K562 (cell line): ENCODE measurements at regions not wholly inside any gene's neighbourhood (a gene's known extent, or its start where the extent isn't known, plus 50 kb on each side); places are given as distances from the start of the nearest gene placed in this dataset.

Experiments used
- ASH1L ChIP-seq: fragments of 450-650 bp; IDR thresholded peaks from 2 replicates; pipeline ENCODE4 v1.6.1; 2018; ENCODE audit warnings: borderline replicate concordance, mild to moderate bottlenecking, low read depth; ENCODE audit not compliant: partially characterized antibody
- DPF2 ChIP-seq: fragments of 450-650 bp; IDR thresholded peaks from 2 replicates; pipeline ENCODE4 v1.6.1; 2016
- EHMT2 ChIP-seq: fragments of 450-650 bp; IDR thresholded peaks from 2 replicates; pipeline ENCODE4 v1.6.1; 2018; ENCODE audit warnings: antibody characterized with exemption
- FOXJ2 ChIP-seq: fragments of 200-800 bp; sonication (Bioruptor generic); IDR thresholded peaks from 2 replicates; pipeline ENCODE4 v1.6.1; 2016; ENCODE audit warnings: missing genetic modification characterization, missing compliant biosample characterization
- JUN ChIP-seq, 2 experiments: sonication (generic) in 1 of 2; formaldehyde crosslinking in 1 of 2; IDR thresholded peaks; 2 replicates each; pipeline versions ENCODE4 v1.6.1 to v1.8.0; 2012 to 2022; ENCODE audit warnings: borderline replicate concordance in 2 of 2, mild to moderate bottlenecking in 2 of 2, improper control_type of control experiment in 1 of 2, low read depth in 1 of 2, low read length in 1 of 2, missing genetic modification reagents in 1 of 2
- KLF1 ChIP-seq: fragments of 450-650 bp; IDR thresholded peaks from 2 replicates; pipeline ENCODE4 v1.6.1; 2016; ENCODE audit warnings: missing genetic modification characterization, missing compliant biosample characterization
- NCOR1 ChIP-seq: fragments of 450-650 bp; IDR thresholded peaks from 2 replicates; pipeline ENCODE4 v1.6.1; 2016; ENCODE audit warnings: mild to moderate bottlenecking, moderate library complexity
- NFXL1 ChIP-seq: fragments of 450-650 bp; formaldehyde crosslinking; IDR thresholded peaks from 2 replicates; pipeline ENCODE4 v1.4.0; 2021; ENCODE audit warnings: mild to moderate bottlenecking
- RAD51 ChIP-seq: fragments of 450-650 bp; IDR thresholded peaks from 2 replicates; pipeline ENCODE4 v1.7.1; 2016; ENCODE audit warnings: low read depth, mild to moderate bottlenecking, borderline replicate concordance
- RBM25 ChIP-seq: fragments of 200-400 bp; formaldehyde crosslinking; IDR thresholded peaks from 2 replicates; pipeline ENCODE4 v1.6.1; 2018; ENCODE audit warnings: low read length, low read depth, moderate library complexity; ENCODE audit not compliant: severe bottlenecking
- TAF15 ChIP-seq: fragments of 200-400 bp; formaldehyde crosslinking; IDR thresholded peaks from 2 replicates; pipeline ENCODE4 v1.6.1; 2017; ENCODE audit warnings: mild to moderate bottlenecking, low read depth, low read length, moderate library complexity
- TEAD2 ChIP-seq: fragments of 450-650 bp; IDR thresholded peaks from 2 replicates; pipeline ENCODE4 v1.6.1; 2016; ENCODE audit warnings: missing genetic modification characterization, control low read depth, missing compliant biosample characterization
- TEAD4 ChIP-seq, 2 experiments: sonication (generic) in 1 of 2; formaldehyde crosslinking in 1 of 2; IDR thresholded peaks; 2 replicates each; pipeline versions ENCODE4 v1.6.1 to v1.8.0; 2012 to 2022; ENCODE audit warnings: borderline replicate concordance in 1 of 2, inconsistent platforms in 1 of 2, low read length in 1 of 2, mild to moderate bottlenecking in 1 of 2, missing genetic modification reagents in 1 of 2
- ZNF184 ChIP-seq: sonication (generic); formaldehyde crosslinking; IDR thresholded peaks from 2 replicates; pipeline ENCODE4 v1.5.0; 2020; ENCODE audit warnings: missing genetic modification reagents
- ZNF24 ChIP-seq: fragments of 450-650 bp; IDR thresholded peaks from 2 replicates; pipeline ENCODE4 v1.6.1; 2016
- ZNF780A ChIP-seq: fragments of 250-450 bp; sonication (Bioruptor Pico); IDR thresholded peaks from 2 replicates; pipeline ENCODE4 v1.5.0; 2021; ENCODE audit warnings: mild to moderate bottlenecking
- TF ChIP-seq, protein P1 (sequence below): fragments of 450-650 bp; IDR thresholded peaks from 2 replicates; pipeline ENCODE4 v1.7.1; 2018; ENCODE audit warnings: mild to moderate bottlenecking, low read depth; ENCODE audit not compliant: partially characterized antibody
- TF ChIP-seq, protein P2 (sequence below): sonication (generic); formaldehyde crosslinking; IDR thresholded peaks from 2 replicates; pipeline ENCODE4 v1.9.0; 2022; ENCODE audit warnings: mild to moderate bottlenecking, missing genetic modification reagents
- TF ChIP-seq, protein P3 (sequence below): sonication (generic); formaldehyde crosslinking; IDR thresholded peaks from 2 replicates; pipeline ENCODE4 v1.8.1; 2023; ENCODE audit warnings: mild to moderate bottlenecking, missing genetic modification reagents
- TF ChIP-seq, protein P4 (sequence below): fragments of 450-650 bp; formaldehyde crosslinking; IDR thresholded peaks from 2 replicates; pipeline ENCODE4 v1.4.0; 2022; ENCODE audit warnings: missing genetic modification characterization

DNA sequence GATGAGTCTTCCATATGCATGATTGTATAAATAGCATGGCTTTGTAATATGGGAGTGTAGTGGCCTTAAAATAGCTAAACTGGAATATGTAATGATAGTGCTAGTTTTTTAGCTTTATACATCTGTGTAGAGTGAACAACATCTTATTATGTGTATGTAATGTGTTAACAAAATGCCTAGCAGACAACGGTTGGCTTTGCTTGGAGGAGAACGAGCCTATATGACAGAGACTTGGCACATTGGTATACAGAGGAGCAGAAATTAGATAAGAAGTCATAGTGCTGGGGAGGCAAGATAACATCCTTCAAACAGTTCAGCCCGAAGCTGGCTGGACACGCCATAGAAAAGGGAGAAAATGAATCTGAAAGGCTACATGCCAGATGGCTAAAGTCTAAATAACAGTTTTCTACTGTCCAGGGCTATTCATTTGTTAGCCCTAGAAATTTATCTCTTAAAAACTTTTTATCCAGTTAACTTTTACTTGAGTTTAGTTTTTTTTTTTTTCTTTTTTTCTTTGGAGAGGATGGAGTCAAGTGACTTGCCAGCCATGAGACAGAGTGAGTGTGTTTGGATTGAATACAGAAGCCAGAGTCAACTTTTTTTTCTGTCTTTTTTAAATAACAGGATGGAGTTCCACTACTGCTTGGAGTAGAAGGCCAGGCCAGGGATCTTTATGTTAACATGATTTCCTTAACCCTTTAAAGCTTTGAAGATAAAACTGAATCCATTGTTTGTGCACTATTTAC is 214.4 kb upstream of the ACTBL2 start (continued):
- TF ChIP-seq, protein P1, sequence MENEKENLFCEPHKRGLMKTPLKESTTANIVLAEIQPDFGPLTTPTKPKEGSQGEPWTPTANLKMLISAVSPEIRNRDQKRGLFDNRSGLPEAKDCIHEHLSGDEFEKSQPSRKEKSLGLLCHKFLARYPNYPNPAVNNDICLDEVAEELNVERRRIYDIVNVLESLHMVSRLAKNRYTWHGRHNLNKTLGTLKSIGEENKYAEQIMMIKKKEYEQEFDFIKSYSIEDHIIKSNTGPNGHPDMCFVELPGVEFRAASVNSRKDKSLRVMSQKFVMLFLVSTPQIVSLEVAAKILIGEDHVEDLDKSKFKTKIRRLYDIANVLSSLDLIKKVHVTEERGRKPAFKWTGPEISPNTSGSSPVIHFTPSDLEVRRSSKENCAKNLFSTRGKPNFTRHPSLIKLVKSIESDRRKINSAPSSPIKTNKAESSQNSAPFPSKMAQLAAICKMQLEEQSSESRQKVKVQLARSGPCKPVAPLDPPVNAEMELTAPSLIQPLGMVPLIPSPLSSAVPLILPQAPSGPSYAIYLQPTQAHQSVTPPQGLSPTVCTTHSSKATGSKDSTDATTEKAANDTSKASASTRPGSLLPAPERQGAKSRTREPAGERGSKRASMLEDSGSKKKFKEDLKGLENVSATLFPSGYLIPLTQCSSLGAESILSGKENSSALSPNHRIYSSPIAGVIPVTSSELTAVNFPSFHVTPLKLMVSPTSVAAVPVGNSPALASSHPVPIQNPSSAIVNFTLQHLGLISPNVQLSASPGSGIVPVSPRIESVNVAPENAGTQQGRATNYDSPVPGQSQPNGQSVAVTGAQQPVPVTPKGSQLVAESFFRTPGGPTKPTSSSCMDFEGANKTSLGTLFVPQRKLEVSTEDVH, result no peak
- TF ChIP-seq RBM25 (peak; percentile 10), TEAD2 (tag) (no peak), ZNF184 (no peak), NCOR1 (peak; percentile 52), RAD51 (no peak), EHMT2 (0 out of 2 replicates have a peak, but pooled peaks have one; percentile 23), KLF1 (tag) (no peak), JUN (IDR thresholded peaks at IDR 0.05; ENCODE audit: borderline replicate concordance, low read depth, low read length) (no peak), JUN (CRISPR knock-in tag; IDR thresholded peaks at IDR 0.05; ENCODE audit: borderline replicate concordance) (no peak), NFXL1 (CRISPR knock-in tag) (no peak), ZNF24 (no peak), DPF2 (peak; percentile 74), TAF15 (no peak), ZNF780A (no peak), TEAD4 (IDR thresholded peaks at IDR 0.05; ENCODE audit: low read length) (peak; percentile 42; the same call in 1 of the 2 replicates), TEAD4 (CRISPR knock-in tag; IDR thresholded peaks at IDR 0.05; ENCODE audit: borderline replicate concordance) (no peak), ASH1L (no peak), FOXJ2 (tag) (no peak)
- TF ChIP-seq, protein P2, sequence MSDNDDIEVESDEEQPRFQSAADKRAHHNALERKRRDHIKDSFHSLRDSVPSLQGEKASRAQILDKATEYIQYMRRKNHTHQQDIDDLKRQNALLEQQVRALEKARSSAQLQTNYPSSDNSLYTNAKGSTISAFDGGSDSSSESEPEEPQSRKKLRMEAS, result no peak
- TF ChIP-seq, protein P3, sequence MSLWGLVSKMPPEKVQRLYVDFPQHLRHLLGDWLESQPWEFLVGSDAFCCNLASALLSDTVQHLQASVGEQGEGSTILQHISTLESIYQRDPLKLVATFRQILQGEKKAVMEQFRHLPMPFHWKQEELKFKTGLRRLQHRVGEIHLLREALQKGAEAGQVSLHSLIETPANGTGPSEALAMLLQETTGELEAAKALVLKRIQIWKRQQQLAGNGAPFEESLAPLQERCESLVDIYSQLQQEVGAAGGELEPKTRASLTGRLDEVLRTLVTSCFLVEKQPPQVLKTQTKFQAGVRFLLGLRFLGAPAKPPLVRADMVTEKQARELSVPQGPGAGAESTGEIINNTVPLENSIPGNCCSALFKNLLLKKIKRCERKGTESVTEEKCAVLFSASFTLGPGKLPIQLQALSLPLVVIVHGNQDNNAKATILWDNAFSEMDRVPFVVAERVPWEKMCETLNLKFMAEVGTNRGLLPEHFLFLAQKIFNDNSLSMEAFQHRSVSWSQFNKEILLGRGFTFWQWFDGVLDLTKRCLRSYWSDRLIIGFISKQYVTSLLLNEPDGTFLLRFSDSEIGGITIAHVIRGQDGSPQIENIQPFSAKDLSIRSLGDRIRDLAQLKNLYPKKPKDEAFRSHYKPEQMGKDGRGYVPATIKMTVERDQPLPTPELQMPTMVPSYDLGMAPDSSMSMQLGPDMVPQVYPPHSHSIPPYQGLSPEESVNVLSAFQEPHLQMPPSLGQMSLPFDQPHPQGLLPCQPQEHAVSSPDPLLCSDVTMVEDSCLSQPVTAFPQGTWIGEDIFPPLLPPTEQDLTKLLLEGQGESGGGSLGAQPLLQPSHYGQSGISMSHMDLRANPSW (CRISPR knock-in tag), result no peak
- TF ChIP-seq, protein P4, sequence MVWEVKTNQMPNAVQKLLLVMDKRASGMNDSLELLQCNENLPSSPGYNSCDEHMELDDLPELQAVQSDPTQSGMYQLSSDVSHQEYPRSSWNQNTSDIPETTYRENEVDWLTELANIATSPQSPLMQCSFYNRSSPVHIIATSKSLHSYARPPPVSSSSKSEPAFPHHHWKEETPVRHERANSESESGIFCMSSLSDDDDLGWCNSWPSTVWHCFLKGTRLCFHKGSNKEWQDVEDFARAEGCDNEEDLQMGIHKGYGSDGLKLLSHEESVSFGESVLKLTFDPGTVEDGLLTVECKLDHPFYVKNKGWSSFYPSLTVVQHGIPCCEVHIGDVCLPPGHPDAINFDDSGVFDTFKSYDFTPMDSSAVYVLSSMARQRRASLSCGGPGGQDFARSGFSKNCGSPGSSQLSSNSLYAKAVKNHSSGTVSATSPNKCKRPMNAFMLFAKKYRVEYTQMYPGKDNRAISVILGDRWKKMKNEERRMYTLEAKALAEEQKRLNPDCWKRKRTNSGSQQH (CRISPR knock-in tag), result no peak
